ENCODE measurements at regions not wholly inside any gene's neighbourhood (a gene's known extent, or its start where the extent isn't known, plus 50 kb on each side); places are given as distances from the start of the nearest gene placed in this dataset.

DNA sequence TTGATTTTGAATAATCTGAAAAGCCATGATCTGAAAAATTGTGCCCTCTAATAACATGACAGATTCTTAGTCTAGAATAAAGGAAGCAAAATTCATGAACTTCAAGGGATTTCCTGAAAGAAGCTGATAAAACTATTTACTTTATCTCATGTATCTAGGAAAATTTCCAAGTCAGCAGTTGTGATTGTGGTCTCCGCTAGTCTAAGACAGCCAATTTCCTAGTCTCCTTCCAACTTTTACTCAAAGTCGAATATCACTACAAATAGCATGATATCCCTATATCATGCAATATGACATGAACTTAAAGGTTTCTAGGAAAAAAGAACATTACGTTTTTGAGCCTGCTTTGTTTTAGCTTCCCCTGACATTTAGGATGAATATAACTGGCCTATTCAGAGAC, 202.1 kb upstream of the GHITM start:
- no peak for DNase-seq (ENCODE audit: low read depth)

DNA sequence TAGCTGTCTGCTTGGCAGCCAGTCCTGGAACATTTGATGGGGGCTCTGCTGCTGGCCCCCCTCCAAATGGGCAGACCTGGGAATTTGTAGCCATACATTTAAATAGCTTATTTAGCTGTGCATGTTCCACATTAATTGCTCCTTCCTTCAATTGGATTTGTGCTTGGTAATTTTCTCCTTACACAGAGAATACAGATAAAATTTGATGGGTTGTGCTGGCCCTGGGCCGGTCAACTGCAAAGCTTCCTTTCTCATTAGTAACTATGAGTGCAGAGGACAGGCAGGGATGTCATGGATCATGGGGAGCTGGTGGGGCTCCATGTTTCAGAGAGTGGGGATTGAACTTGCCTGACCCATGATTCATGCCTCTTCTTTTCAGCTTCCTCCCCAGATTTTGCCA, 201.5 kb upstream of the GHITM start:
- DNase-seq (ENCODE audit: low read depth): no peak

DNA sequence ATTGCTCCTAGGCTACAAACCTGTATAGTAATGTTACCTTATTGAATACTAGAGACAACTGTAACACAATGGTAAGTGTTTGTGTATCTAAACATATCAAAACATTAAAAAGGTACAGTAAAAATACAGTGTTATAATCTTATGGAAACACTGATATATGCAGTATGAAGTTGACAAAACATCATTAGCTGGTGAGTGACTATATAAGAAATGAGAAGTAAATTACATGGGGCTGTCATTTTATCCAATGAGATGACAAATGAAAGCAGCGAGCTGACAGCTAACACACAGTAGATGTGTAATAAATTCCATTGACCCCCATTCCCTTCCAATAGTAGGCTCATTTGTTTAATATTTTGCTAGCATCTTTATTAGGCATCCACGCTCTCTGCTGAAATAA, 198.1 kb upstream of the GHITM start:
- no peak for DNase-seq (ENCODE audit: low read depth)

DNA sequence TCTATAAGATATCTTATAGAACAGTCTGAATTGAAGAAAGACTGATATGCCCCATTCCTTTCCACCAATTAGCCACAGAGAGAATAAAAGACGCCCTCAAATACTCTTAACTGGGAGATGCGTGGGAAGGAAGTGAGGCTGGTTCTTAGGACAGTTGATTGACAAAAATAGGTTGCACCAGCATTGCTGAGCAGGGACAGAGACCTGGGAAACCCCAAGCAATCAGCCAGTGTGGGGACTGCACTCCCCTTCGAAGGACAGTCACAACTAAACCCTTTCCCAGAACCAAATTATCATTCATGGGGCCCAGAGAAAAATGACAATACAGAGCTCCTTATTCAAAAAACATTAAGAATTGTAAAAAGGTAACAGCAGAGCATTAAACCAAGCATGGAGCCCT, 196.9 kb upstream of the GHITM start:
- no peak for DNase-seq (ENCODE audit: low read depth)

DNA sequence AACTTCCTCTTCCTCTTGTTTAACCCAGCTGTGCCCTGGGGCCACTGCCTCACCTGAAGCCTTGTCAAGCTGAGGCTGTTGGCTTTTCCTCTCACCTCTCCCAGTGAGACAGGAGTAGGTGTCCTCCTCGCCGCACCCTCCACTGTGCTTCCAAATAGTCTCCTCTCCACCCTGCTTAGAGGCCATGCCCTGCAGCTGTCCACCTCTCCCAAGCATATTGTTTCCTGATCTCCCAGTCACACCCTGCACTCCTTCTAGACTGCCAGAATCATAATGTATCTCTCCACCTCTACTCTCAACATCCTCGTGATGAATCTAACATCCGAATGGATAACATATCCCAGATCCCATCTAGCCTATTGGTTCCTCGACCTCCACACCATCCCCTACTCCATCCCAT, 196.3 kb upstream of the GHITM start:
- no peak for DNase-seq (ENCODE audit: low read depth)

DNA sequence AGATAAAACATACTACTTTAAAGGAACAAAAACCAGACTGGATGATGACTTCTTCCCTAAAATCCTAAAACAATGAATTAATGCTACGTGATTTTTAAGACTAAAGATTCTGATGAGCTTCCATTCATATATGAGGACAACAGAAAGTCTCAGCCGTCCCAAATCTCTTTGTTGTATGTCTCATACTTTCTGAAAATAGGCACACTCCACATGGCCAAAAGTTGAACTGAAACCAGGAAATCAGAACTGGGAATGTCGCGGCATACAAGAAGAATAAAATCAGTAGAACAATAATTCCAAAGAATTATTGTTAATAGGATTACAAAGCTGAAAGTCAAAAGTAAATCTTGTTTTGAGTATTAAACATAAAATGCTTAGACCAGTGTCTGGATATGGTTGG, 195.4 kb upstream of the GHITM start:
- DNase-seq (ENCODE audit: low read depth): no peak

DNA sequence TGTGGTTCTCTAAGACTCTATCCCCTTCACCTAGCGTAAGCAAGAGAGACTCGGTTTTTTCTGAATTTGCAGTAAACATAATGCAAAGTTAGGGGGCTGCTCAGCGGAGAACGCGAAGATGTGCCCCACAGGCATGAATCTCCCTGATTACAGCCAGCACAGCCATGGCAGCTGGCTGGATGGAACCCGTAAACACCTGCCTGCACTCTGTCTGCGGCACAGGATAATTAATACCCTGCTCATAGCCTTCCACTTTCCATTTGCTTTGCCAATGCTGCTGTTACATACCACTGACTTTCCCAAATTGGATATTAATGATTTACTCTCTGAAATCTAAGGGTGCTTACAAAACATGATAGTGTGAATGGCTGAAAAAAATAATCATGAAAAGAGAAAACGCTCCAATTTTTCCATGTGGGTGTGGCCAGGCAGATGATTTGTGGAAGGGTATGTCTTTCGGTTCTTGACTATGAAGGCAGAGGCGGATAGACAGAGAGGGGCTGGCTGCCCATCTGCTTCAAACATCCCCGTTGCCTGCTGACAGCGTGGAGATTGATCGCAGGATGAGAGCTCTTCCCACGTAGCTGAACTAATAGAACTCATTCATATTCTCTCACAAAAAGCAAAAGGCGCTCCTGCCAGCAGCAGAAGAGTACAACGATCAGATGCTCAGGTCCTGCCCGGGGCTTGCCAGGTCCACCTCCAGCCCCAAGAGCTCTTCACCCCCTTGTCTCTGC, 193.2 kb upstream of the GHITM start:
- no peak for DNase-seq (ENCODE audit: low read depth)

DNA sequence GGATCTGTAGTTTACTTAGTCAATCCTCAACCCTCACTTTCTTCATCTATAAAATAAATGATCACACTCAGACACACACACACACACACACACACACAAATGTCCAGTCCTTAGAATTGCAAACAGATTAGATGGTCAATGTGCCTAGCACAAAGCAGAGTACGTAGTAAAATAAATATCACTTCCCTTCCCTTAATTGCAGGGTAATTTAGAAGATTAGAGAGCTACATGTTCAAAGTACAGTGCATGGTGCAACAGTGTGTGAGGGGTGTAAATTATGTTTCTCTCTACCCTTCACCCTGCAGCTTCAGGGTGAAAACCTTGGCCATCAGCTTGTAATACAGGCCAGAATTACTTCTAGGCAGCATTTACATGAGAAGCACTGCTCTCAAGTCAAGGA, 187.0 kb upstream of the GHITM start:
- no peak for DNase-seq (ENCODE audit: low read depth)

DNA sequence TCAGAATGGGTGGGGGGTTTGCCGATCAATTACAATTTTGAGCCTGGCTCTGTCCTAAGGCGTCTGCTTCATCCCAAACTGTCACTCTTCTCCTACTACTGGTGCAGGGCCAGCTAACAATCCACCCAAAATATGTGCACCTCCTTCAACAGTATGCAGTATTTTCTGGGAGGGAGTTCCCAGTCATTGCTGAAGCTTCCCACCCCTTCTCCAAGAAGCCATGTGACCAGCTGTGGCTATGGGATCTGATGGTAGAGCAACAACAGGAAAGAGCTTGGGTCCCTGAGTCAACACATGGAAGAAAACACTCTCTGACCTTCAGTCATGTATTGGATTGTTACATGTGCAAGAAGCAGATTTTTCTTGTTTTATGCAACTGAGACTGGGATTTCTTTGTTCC, 185.7 kb upstream of the GHITM start:
- no peak for DNase-seq (ENCODE audit: low read depth)

DNA sequence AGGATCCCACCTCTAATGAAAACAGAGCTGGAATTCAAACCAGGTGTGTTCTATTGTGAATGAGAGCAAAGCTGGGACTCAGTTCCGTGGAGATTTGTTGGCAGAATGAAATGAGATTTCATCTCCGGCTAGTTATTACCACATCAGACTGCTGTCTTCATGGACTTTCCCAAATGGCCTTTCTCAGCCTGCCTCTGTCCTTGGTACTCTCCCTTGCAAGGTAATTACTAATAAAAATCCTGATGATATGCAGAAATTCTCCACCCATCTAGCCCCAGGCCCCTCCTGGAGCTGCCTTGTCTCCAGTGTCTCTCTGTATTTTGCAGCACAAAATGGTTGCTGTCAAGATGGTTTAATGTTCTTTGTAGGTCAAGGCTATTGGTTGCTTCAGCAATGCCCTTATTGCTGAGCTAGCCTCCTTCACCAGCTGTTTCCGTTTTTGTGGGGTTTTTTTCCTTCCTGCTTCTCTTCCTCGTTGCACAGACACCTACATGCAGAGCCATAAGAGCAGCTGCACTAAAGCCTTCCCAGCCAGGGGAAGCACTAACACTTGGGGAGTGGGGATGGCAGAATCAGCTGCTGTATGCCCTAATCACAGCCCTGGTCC, 185.0 kb upstream of the GHITM start:
- no peak for DNase-seq (ENCODE audit: low read depth)

DNA sequence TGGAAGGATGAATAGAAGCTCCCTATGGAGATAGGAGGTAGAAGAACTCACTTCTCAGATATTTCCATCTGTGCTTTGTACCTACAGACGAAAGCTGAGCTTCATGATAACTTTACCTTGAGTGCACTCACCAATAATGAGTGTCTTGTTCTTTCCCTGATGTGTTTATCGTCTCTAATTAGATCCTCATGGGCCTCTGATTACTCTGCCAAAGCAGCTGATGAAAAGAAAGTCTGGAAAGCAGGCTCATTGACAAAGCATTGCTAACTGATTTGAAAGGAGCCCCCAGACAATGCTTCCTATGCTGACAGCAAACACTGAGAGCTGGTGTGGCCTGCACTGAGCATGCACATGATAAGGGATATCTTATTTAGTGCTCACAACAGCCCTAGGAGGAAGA, 183.9 kb upstream of the GHITM start:
- DNase-seq (ENCODE audit: low read depth): no peak

DNA sequence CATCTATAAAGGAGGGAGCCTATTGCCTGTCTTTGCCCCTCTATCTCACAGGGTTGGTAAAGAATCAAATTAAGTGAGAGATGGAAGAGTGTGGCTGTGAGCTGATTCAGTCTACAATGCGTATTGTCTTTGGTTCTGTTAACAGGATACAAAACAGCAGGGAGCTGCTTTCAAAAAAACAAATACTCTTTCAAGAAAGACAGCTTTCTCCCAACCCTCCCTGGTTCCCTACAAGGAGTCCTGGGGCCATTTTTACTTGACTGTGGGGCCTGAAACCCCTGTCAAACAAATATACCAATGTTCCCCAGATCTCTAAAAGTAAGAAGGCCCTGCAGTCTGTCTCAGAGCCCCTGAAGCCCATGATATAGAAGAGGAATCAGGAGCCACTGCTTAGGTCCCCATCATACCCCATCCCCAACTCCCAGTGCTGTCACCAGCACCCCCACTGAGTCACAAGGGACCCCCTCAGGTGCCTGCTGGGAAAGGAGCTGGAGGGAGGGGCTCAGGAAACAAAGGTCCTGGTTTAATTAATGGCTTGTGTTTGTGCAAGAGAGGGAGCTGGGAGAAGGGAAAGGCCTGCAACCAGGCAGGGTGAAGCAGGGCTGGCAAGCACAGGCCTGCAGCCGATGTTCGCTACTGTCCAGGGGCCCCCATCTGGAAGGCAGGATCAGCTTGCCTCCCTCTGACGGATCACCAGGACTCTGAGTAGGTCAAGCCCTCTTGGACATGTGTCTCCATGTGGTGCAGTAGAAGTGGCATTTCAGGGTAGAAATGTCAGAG, 182.0 kb upstream of the GHITM start:
- DNase-seq (ENCODE audit: low read depth): no peak

DNA sequence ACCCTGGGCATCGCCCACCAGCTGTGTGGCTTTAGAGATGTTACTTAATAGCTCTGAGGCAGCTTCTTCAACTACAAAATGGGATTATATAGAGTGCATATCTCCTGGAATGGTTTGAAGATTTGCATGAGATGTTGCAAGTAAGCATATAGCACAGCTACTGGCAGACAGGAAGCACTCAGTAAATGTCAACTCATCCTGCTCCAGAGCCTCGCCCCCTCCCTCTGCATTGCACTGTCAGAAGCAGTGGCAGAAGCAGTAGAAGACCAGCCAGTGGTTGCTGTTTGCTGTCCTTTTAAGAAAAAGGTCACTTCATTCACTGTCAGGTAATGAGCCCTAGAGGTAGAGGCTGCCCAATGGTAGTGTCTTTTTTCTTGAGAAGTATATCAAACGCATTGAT, 180.0 kb upstream of the GHITM start:
- no peak for DNase-seq (ENCODE audit: low read depth)

DNA sequence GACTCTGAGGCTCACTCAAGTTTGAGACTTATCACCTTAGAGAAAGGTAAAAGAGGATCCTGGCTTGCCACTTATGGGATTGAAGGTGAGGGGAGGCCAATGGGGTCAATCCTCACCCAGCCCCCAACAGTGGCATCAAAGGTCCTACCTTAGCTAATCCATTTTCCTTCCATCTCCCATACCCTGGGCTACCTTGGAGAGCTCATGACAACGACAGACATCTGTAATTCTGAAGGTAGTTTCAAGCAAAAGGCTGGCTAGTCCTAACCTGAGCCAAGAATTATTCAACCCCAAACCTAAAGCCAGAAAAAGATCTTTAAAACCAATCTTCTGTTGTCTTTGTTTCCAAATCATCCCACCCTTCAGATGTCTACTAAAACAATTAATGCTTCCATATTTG, 179.2 kb upstream of the GHITM start:
- no peak for DNase-seq (ENCODE audit: low read depth)

DNA sequence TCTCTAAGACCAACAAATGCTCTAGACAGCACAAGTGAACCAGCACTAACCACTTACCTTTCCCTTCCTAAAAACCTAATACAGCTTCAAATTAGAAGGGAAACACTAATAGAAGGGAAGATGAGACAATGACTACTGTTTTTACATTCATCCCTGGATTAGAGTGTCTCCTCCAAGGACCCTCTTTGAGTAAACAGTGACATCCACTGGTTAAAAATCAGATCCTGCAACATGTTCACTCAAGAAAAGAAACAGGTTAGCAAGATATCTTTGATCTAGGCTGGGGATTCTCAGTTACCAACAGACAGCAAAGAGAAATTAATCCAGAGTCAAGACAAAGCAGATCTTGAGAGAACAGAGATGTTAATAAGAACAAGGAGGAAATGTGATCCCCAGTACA, 177.7 kb upstream of the GHITM start:
- DNase-seq (ENCODE audit: low read depth): no peak

DNA sequence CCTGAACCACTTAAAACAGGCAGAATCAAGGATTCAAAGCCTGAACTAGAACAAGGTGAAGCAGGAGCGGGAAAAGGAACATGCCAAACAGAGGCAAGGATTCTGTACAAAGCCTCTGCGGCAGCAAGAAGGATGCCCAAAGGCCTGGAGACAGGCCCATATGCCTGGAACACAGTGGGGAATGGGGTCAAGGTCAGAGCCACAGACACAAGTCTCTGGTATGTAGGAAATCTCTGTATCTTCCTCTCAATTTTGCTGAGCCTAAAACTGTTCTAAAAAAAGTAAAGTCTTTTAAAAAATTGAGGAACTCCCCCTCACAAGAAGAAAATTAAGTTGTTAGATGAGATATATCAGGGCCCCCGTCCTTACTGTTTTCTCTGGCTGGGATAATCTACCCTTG, 175.9 kb upstream of the GHITM start:
- DNase-seq (ENCODE audit: low read depth): no peak

DNA sequence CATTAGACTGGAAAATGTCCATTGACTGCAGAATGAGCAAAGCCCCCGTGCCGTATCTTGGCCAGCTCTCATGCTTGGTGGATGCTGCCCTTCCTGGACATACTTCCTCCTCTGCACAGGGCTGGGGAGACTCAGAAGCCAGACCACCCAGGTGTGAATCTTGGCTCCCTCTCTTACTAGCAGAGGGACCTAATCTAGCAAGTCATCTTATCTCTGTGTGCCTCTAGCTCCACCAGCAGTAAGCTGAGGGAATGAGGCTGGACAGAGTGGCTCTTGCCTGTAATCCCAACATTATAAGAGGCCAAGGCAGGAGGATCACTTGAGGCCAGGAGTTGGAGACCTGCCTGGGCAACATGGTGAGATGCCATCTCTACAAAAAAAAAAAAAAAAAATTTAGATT, 173.8 kb upstream of the GHITM start:
- no peak for DNase-seq (ENCODE audit: low read depth)

DNA sequence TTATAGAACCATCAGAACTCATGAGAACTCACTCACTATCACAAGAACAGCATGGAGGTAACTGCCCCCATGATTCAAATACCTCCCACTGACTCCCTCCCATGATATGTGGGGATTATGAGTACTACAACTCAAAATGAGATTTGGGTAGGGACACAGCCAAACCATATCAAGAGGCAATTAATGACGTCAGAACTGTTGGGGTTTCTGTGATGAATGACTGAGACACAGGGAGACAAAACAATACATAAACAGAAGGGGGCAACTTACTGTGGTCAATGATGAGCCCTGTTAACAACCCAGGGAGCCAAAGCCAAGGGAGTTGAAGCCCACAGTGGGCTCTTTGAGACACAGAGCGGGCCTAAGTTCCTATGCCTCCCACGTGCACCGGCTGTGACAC, 171.3 kb upstream of the GHITM start:
- DNase-seq (ENCODE audit: low read depth): no peak

DNA sequence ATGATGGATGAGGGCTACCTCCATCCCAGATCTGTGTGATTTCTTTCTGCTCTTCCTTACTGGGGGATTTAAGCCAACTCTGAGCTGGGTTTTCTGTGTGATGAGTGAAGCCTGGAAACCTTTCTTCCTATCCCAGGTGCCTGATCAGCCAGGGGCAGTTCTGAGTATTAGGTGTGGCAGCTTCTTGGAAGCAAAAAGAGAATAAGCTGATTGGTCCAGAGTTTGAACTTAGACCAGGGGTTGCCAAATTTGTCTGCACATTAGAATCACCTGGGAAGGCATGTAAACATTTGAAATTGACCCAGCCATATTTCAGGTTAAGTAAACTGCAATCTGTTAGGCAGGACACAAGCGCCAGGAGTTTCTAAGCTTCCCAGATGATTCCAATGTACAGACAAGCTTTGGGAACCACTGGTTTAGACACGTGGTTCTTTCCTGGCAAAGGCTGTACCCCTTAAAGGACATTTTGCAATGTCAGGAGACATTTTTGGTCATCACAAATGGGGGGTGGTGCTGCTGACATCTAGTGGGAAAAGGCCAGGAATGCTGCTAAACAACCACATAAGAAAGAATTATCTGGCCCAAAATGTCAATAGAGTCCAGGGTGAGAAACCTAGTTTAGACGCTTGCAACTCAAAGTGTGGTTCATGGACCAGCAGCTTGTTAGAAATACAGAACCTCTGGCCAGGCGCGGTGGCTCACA, 160.5 kb upstream of the GHITM start:
- DNase-seq (ENCODE audit: low read depth): no peak

DNA sequence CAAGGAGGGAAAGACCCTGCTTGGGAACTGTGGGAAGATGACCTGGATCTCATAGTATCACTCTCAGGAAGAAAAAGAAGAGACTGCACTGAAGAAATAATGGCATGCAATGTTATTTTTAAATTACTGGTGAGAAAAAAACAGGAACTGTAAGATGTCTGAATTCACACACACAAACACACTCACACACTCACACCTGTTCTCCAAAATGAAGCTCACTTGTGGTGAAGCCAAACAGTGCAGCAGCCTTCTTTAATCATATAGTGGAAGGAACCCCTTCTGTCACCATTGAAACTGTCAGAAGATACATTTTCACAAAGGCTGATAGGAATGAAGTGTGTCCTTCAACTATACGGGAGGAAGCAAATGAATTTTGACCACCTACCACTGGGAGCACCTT, 156.5 kb upstream of the GHITM start:
- no peak for DNase-seq (ENCODE audit: low read depth)

DNA sequence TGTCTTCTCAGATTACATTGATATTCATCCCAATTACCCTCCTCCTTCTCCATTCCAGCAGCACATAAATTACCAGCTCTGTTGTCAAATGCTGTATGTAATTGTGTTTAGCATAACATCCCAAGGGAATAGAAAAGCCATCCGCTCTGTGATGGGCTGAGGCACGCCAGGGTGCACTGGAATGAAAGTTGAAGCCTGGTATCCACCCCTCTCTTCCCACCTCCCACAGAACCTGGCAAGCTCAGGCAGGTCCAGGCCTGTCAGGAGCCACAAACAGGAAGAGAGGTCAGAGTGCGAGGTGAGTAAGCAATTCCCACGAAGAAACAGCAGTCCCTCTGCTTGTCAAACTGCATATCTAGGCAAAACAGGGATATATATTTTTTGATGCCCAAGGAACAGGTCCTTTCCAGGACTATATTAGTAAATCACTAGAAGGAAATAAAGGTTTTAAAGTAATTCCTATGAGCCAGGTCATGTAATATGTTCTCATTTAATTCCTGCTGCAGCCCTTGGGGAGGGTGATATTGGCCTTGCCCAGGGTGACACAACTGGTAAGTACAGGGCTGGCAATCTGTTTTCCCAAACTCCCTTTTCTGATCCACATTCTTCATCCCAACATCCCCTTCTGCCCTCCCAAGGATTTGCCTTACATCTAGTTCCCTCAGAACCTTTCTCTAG, 155.6 kb upstream of the GHITM start:
- peak; percentile 13 for DNase-seq (ENCODE audit: low read depth)

DNA sequence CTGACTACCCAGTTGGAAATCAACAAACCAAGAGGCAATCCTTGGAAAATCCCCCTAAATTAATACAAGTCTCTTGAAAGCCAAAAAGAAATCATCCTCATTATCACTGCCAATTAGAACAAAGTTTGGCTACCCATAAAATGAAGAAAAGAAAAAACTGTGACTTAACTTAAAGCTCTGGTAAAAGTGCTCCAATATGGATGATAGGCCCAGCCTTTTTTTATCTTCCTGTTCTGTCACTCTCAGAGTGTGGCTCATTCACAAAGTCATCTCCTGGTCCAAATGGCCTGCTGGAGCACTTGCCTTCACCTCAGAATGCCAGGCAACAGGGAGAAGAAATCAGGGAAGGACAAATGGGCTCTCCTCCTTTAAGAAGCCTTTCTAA, 155.1 kb upstream of the GHITM start:
- no peak for DNase-seq (ENCODE audit: low read depth)
